ENCODE measurements at regions not wholly inside any gene's neighbourhood (a gene's known extent, or its start where the extent isn't known, plus 50 kb on each side); places are given as distances from the start of the nearest gene placed in this dataset.
A peak's percentile ranks its signal among the peaks of the same experiment; 100 is the strongest.
"Not testable (repeated sequence)": the region's sequence is repeated elsewhere in the genome, so short reads cannot be mapped to it uniquely, and the experiment has no call there.

DNA sequence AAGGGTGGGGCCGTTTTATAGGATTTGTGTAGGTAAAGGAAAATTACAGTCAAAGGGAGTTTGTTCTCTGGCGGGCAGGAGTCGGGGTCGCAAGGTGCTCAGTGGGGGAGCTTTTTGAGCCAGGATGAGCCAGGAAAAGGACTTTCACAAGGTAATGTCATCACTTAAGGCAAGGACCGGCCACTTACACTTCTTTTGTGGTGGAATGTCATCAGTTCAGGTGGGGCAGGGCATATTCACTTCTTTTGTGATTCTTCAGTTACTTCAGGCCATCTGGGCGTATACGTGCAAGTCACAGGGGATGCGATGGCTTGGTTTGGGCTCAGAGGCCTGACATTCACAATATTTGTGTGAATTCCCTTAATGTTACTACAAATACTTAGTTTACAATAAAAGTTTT lies 88.2 kb upstream of the MAP3K7 start:
- not testable (repeated sequence) for DNase-seq

- not testable (repeated sequence) for DNase-seq
Measured at GRCh38 chr6:90674077-90674476, 87.2 kb upstream of the MAP3K7 start.

DNA sequence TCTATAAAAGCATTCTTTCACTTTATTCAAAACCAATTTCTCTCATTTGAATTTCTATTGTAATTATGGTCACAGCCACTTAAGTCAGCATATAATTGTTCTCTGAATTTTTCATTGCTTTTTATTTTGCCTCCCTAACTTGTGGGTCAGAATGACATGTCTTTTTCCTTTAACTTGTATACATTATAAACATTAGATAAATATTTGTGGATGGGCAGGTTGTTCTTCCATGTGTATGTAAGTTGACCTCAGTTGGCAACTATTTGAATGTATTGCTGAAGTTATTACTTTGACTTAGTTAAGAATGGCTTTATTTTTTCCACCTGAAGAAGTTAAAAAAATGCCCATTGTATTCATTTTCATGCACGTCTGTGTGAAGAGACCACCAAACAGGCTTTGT lies 83.0 kb upstream of the MAP3K7 start:
- DNase-seq, result no peak

DNA sequence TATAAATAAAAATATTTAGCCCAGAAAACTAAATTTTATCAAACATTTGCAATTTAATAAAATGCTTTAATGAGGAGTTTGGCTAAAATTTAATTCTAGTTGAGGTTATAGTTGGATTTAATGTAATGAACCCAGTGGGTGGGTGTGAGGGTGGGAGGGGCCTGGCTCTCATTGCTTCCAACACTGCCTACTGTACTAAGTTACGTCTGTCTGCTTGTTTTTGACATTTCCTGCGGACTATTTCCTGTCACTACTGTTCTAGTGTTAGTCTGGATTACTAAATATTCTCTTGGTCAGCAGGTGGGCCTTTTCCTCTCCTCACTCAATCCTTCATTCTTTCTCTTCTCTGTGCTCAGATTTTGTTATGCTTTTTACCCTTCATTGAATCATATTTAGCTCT lies 82.5 kb upstream of the MAP3K7 start:
- no peak for DNase-seq

DNA sequence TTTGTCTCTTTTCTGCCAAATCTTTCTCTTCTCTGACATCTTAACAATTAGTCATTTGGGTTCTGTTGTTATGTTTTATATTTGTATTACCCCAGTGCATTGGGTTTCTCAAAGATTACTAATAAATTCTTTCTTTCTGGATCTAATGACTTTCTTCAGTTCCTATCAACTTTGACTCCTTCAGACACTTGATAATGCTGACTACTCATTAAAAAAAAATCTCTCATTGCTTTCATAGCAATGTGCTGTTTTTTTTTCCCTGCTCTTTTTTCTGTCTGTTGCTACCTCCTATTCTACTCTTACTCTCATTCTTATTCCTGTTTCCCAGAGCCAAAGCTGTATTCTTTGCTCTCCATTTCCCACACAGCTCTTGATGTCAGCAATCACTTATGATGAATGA lies 81.3 kb upstream of the MAP3K7 start:
- DNase-seq, result no peak

- no peak for DNase-seq
Measured at GRCh38 chr6:90663873-90664272, 77.0 kb upstream of the MAP3K7 start.

GRCh38 chr6:90663106-90663505 lies 76.2 kb upstream of the MAP3K7 start:
- DNase-seq, result no peak

GRCh38 chr6:90660931-90661330 lies 74.1 kb upstream of the MAP3K7 start:
- no peak for DNase-seq

DNA sequence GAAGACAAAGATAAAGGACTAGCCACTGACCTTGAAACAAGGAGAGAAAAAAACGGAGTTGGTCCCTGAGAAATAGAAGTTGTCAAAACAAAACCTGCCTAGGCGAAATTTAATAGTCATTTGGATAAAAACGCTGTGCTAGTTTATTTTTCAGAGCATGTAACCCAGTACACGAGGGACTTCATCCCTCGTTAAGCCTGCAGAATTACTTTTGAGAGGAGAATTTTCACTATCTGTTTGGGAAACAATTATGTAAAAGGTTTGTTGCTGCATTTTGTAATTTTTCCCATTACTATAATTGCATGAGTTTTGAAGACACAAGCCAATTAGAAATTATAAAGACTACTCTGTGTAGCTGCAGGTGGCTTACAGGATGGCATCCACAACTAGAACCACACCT lies 71.6 kb upstream of the MAP3K7 start:
- DNase-seq, result no peak

DNA sequence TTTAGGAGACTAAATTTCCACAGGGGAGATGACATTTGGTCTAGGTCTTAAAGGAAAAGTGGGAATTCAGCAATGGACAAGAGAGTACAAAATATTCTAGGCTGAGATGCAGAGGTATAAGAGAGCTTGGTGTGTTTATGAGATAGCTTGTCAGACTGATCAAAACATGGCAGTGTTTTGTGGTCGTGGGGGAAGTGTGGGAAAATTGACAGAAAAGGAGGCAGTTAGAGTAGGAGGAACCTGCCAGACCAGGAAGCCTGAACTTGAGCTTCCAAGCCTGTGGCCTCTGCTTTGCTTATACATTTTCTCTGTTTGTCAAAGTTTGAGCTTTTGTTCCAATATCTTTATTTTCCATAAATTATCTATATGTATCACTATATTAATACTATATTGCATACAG lies 69.5 kb upstream of the MAP3K7 start:
- no peak for DNase-seq

- DNase-seq, result no peak
Measured at GRCh38 chr6:90654806-90655205, 67.9 kb upstream of the MAP3K7 start.

DNA sequence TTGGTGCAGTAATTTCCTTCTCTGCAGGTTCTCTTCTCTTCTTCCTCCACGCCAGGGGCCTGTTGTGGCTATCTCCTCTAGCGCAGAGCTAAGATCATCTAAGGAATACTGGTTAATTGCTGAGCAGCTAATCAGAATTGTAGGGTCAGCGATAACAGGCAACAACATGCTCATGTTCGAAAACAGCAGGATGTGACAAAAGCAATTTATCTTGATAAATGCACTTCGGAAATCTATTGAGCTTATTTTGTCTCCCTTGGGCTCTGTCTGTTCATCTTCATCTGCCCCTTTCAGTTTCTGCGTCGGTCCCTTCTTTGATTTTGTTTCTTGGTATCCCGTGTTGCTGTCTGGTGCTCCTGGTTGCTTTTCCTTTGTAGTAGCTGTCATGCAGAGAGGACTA lies 67.3 kb upstream of the MAP3K7 start:
- no peak for DNase-seq

GRCh38 chr6:90653750-90654149 lies 66.9 kb upstream of the MAP3K7 start:
- no peak for DNase-seq

GRCh38 chr6:90650041-90650940 lies 63.4 kb upstream of the MAP3K7 start:
- no peak for DNase-seq

DNA sequence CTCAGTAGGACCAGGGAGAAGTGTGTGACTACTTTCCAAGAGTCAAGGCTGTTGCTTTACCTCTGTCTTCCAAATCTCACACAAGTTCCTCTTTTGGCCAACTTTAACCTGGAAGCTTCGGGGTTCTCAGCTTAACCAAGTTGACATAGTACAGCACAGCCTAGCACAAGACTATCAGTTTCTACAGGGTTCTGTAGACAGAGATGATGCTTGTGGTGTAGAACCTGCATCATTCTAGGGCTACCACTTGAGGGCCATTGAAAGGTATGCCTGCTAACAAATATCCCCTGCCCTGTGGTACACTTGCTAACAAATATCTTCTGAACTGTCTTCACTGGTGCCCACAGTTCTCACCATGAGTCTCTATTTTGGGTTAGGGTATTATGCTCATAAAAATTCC lies 62.0 kb upstream of the MAP3K7 start:
- no peak for DNase-seq

- DNase-seq, result no peak
Measured at GRCh38 chr6:90646940-90647339, 60.1 kb upstream of the MAP3K7 start.

DNA sequence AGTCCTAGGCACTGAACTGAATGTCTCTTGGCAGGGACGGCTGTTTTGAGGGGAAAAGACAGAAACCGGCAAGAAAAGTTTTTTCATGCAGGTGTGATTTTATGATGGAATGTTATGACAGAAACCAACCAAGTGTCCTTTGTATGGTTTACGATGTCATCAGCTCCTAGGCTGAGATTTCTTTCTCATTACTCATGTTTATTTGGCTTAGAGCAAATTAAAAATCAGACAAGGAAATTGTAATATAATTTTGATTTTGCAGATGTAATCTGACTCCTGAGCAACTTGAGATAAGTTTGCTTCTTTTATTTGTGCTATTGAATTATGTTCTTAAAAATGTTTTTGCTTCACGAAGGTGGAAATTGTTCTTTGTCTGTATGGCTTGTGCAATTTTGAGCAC lies 58.8 kb upstream of the MAP3K7 start:
- DNase-seq, result no peak

GRCh38 chr6:90644492-90644891 lies 57.6 kb upstream of the MAP3K7 start:
- no peak for DNase-seq

- DNase-seq, result peak; percentile 2
Measured at GRCh38 chr6:90643381-90643780, 56.5 kb upstream of the MAP3K7 start.

DNA sequence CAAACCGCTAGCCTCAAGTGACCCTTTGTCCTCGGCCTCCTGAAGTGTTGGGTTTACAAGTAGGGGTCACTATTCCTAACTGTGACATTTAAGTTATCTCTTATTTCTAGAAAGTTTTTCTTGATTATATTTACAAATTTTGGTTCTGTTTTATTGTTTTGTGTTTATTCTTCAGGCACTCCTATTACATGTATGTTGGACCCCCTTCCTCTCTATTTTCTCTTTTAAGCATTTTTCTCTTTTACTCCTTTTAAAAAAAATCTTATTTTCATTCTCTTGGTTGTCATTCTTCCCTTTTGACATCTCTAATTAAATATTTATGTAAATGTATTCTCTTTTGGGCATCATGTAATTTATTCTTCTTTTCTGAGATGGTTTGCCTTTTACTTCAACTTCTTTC lies 50.4 kb upstream of the MAP3K7 start:
- no peak for DNase-seq

Data from fibroblast of skin of right biceps (primary cell).